PFSK-1 (cell line): ENCODE measurements at regions not wholly inside any gene's neighbourhood (a gene's known extent, or its start where the extent isn't known, plus 50 kb on each side); places are given as distances from the start of the nearest gene placed in this dataset.

Source experiments
- FOXP2 ChIP-seq: optimal IDR thresholded peaks from 2 replicates; pipeline ENCODE3; 2011; ENCODE audit warnings: borderline replicate concordance, control low read depth, inconsistent platforms; ENCODE audit not compliant: insufficient read depth; ENCODE audit errors: extremely low read length, extremely low read depth
- POLR2AphosphoS5 ChIP-seq: IDR thresholded peaks from 2 replicates; pipeline ENCODE4 v1.6.1; 2012; ENCODE audit warnings: low read depth, mild to moderate bottlenecking, control low read depth, low read length, moderate library complexity
- REST ChIP-seq, 2 experiments: IDR thresholded peaks; 2 replicates each; pipeline versions ENCODE4 v1.6.1 to v1.8.0; 2011 to 2012; ENCODE audit warnings: low read depth in 2 of 2, low read length in 2 of 2, control low read depth in 1 of 2, inconsistent platforms in 1 of 2, mild to moderate bottlenecking in 1 of 2, moderate library complexity in 1 of 2; ENCODE audit not compliant: insufficient read depth in 1 of 2
- SIN3A ChIP-seq: IDR thresholded peaks from 2 replicates; pipeline ENCODE4 v1.6.1; 2012; ENCODE audit warnings: mild to moderate bottlenecking, low read length, moderate library complexity, borderline replicate concordance; ENCODE audit not compliant: insufficient read depth
- TAF1 ChIP-seq: IDR thresholded peaks from 2 replicates; pipeline ENCODE4 v1.6.1; 2012; ENCODE audit warnings: low read length, control low read depth, borderline replicate concordance; ENCODE audit not compliant: insufficient read depth

- TF ChIP-seq REST (IDR thresholded peaks at IDR 0.05; ENCODE audit: insufficient read depth in 1 of 2, low read depth in 2 of 2, low read length in 2 of 2) (no peak), SIN3A (no peak), POLR2AphosphoS5 (no peak), FOXP2 (no peak), TAF1 (no peak)
Measured at GRCh38 chr3:160100610-160101009, 112.0 kb downstream of the IL12A start.
